K562 (cell line): ENCODE measurements at regions not wholly inside any gene's neighbourhood (a gene's known extent, or its start where the extent isn't known, plus 50 kb on each side); places are given as distances from the start of the nearest gene placed in this dataset.

Experiments
- ATAC-seq: fragments of 200-7000 bp; cut with Tn5 transposase; 3 replicates; pipeline ENCODE4 v1.9.1; 2020; ENCODE audit warnings: moderate library complexity
- BruUV-seq: library from RNA; stranded (reverse); fragments of 400-500 nt; replicated peaks from 2 replicates; lab custom pipeline; 2021; lab: Mats Ljungman, UMichigan
- CTCF ChIA-PET: fragments of 300-600 bp; formaldehyde crosslinking; extraction: SDS; loops from one replicate; lab custom pipeline; 2021; ENCODE audit warnings: low intra/inter-chr PET ratio; lab: Yijun Ruan, JAX
- POLR2A ChIA-PET: fragments of 300-600, 350-650 bp; sonication (Branson Sonifier 250); formaldehyde crosslinking; extraction: SDS; loops from one replicate; lab custom pipeline; 2021; ENCODE audit warnings: antibody characterized with exemption, inconsistent platforms; lab: Yijun Ruan, JAX
- DNase-seq, 4 experiments: peaks; one replicate each; pipeline versions ENCODE4 v3.0.0 to v3.0.0-alpha.2; 2011 to 2018; ENCODE audit warnings: low spot score in 3 of 4, mixed read lengths in 3 of 4; ENCODE audit errors: extremely low read depth in 1 of 4
- FAIRE-seq: peaks from 2 replicates; lab custom pipeline; 2011; peaks lifted over from hg19 to GRCh38; lab: Jason Lieb, UNC
- H2AFZ ChIP-seq: 2 replicates; pipeline ENCODE4 v1.6.0; 2011; ENCODE audit warnings: low read depth, low read length, control low read depth, inconsistent platforms
- H3K27ac ChIP-seq: fragments of 200-600 bp; 3 replicates; pipeline ENCODE4 v1.8.0; 2011; ENCODE audit warnings: low read depth, mild to moderate bottlenecking, control low read depth, inconsistent platforms, low read length, moderate library complexity, mixed read lengths; ENCODE audit errors: extremely low read depth
- H3K27me3 ChIP-seq, 2 experiments: fragments of 300-600 bp in 1 of 2; 2 replicates in 1 of 2; 3 replicates in 1 of 2; pipeline versions ENCODE4 v1.6.0 to v1.8.0; 2011; ENCODE audit warnings: inconsistent platforms in 2 of 2, low read length in 2 of 2, mild to moderate bottlenecking in 1 of 2, mixed read lengths in 1 of 2, moderate library complexity in 1 of 2; ENCODE audit not compliant: control insufficient read depth in 2 of 2, insufficient read depth in 2 of 2
- H3K36me3 ChIP-seq: fragments of 300-600 bp; 3 replicates; pipeline ENCODE4 v1.8.0; 2011; ENCODE audit warnings: mild to moderate bottlenecking, low read length, inconsistent platforms; ENCODE audit not compliant: control insufficient read depth, insufficient read depth
- H3K4me1 ChIP-seq, 2 experiments: fragments of 200-600 bp in 1 of 2; replicated peaks in 1 of 2; 2 replicates in 1 of 2; 3 replicates in 1 of 2; pipeline versions ENCODE4 v1.5.1 to v1.8.0; 2011; ENCODE audit warnings: inconsistent platforms in 2 of 2, low read length in 2 of 2, mild to moderate bottlenecking in 1 of 2, mixed read lengths in 1 of 2, moderate library complexity in 1 of 2; ENCODE audit not compliant: control insufficient read depth in 2 of 2, insufficient read depth in 2 of 2
- H3K4me2 ChIP-seq: 2 replicates; pipeline ENCODE4 v1.6.1; 2011; ENCODE audit warnings: low read length, control low read depth, inconsistent platforms, mixed read lengths; ENCODE audit not compliant: insufficient read depth
- H3K4me3 ChIP-seq: fragments of 200-600 bp; sonication (generic), shearing (Covaris generic); 2 replicates; pipeline ENCODE4 v1.5.1; 2016; ENCODE audit warnings: control low read depth, inconsistent platforms
- H3K79me2 ChIP-seq: fragments of 200-600 bp; 3 replicates; pipeline ENCODE4 v1.8.0; 2011; ENCODE audit warnings: low read length, inconsistent platforms; ENCODE audit not compliant: control insufficient read depth, insufficient read depth
- H3K9ac ChIP-seq, 2 experiments: 2 replicates each; pipeline versions ENCODE4 v1.6.0 to v1.6.1; 2011; ENCODE audit warnings: low read depth in 2 of 2, low read length in 2 of 2, control low read depth in 1 of 2, inconsistent platforms in 1 of 2, mild to moderate bottlenecking in 1 of 2, mixed read lengths in 1 of 2; ENCODE audit not compliant: insufficient read depth in 1 of 2
- H3K9me1 ChIP-seq: one replicate; pipeline ENCODE4 v1.6.0; 2011; ENCODE audit warnings: inconsistent platforms, mild to moderate bottlenecking, low read length, moderate library complexity; ENCODE audit not compliant: control insufficient read depth, insufficient read depth
- H3K9me3 ChIP-seq: replicated peaks from 2 replicates; pipeline ENCODE4 v1.5.1; 2011; ENCODE audit warnings: low read depth, low read length, inconsistent platforms; ENCODE audit not compliant: control insufficient read depth, insufficient read depth
- H4K20me1 ChIP-seq: replicated peaks from 2 replicates; pipeline ENCODE4 v1.6.1; 2011; ENCODE audit warnings: low read length, inconsistent platforms, mixed read lengths; ENCODE audit not compliant: control insufficient read depth, insufficient read depth
- ATF2 ChIP-seq: sonication (generic); formaldehyde crosslinking; IDR thresholded peaks from 2 replicates; pipeline ENCODE4 v1.8.1; 2022; ENCODE audit warnings: missing genetic modification reagents
- DNMT1 ChIP-seq: fragments of 450-650 bp; IDR thresholded peaks from 2 replicates; pipeline ENCODE4 v1.6.1; 2016; ENCODE audit warnings: antibody characterized with exemption, mild to moderate bottlenecking
- ERF ChIP-seq: fragments of 450-650 bp; formaldehyde crosslinking; IDR thresholded peaks from 2 replicates; pipeline ENCODE4 v1.4.0; 2020; ENCODE audit warnings: mild to moderate bottlenecking, mixed read lengths
- GTF2E2 ChIP-seq: fragments of 200-800 bp; sonication (Bioruptor generic); IDR thresholded peaks from 2 replicates; pipeline ENCODE4 v1.6.1; 2016; ENCODE audit warnings: missing genetic modification characterization, missing compliant biosample characterization
- JUN ChIP-seq, 2 experiments: sonication (generic) in 1 of 2; formaldehyde crosslinking in 1 of 2; IDR thresholded peaks; 2 replicates each; pipeline versions ENCODE4 v1.6.1 to v1.8.0; 2012 to 2022; ENCODE audit warnings: borderline replicate concordance in 2 of 2, mild to moderate bottlenecking in 2 of 2, improper control_type of control experiment in 1 of 2, low read depth in 1 of 2, low read length in 1 of 2, missing genetic modification reagents in 1 of 2
- MYNN ChIP-seq, 2 experiments: sonication (generic); formaldehyde crosslinking in 1 of 2; IDR thresholded peaks; 2 replicates each; pipeline versions ENCODE4 v1.5.0 to v1.6.1; 2016 to 2020; ENCODE audit warnings: antibody characterized with exemption in 1 of 2, missing genetic modification reagents in 1 of 2
- SETDB1 ChIP-seq: IDR thresholded peaks from one replicate; pipeline ENCODE4 v1.6.1; 2012; ENCODE audit warnings: low read length, control low read depth, inconsistent platforms
- SIRT6 ChIP-seq: IDR thresholded peaks from one replicate; pipeline ENCODE4 v1.6.1; 2012; ENCODE audit warnings: low read depth, mild to moderate bottlenecking, control low read depth, inconsistent platforms, low read length, moderate library complexity
- SRF ChIP-seq, 2 experiments: fragments of 250-450, 450-650 bp in 1 of 2; sonication (Bioruptor Pico) in 1 of 2; sonication (generic) in 1 of 2; formaldehyde crosslinking; IDR thresholded peaks; 2 replicates each; pipeline versions ENCODE4 v1.5.0 to v1.5.1; 2020 to 2022; ENCODE audit warnings: mild to moderate bottlenecking in 1 of 2, missing genetic modification reagents in 1 of 2
- TRIM28 ChIP-seq: fragments of 450-650 bp; IDR thresholded peaks from 2 replicates; pipeline ENCODE4 v1.6.1; 2017
- ZFP36 ChIP-seq: fragments of 150-350 bp; IDR thresholded peaks from 2 replicates; pipeline ENCODE4 v1.6.1; 2018; ENCODE audit warnings: low read length, low read depth; ENCODE audit not compliant: partially characterized antibody
- ZNF121 ChIP-seq: sonication (generic); formaldehyde crosslinking; conservative IDR thresholded peaks from 2 replicates; pipeline ENCODE4 v1.8.0; 2022; ENCODE audit warnings: missing genetic modification reagents
- ZNF280A ChIP-seq: fragments of 450-650 bp; IDR thresholded peaks from 2 replicates; pipeline ENCODE4 v1.6.1; 2018; ENCODE audit warnings: mild to moderate bottlenecking, low read depth; ENCODE audit not compliant: partially characterized antibody
- ZNF316 ChIP-seq: fragments of 450-650 bp; IDR thresholded peaks from 2 replicates; pipeline ENCODE4 v1.6.1; 2016
- ZNF445 ChIP-seq: fragments of 250-450 bp; sonication (Bioruptor Pico); IDR thresholded peaks from 2 replicates; pipeline ENCODE4 v1.4.0; 2020; ENCODE audit warnings: low read depth, mild to moderate bottlenecking, moderate library complexity
- ZNF639 ChIP-seq, 2 experiments: fragments of 200-800 bp in 1 of 2; sonication (Bioruptor generic) in 1 of 2; sonication (generic) in 1 of 2; formaldehyde crosslinking in 1 of 2; IDR thresholded peaks in 1 of 2; conservative IDR thresholded peaks in 1 of 2; 2 replicates each; pipeline versions ENCODE4 v1.5.0 to v1.6.1; 2016 to 2020; ENCODE audit warnings: missing compliant biosample characterization in 1 of 2, missing genetic modification characterization in 1 of 2, missing genetic modification reagents in 1 of 2
- WGBS: fragments of 100-300 bp; shearing (Covaris generic); methylation state at CpG from one replicate; pipeline ENCODE4 v1.1.6; 2016; ENCODE audit warnings: low coverage, mixed read lengths; ENCODE audit not compliant: insufficient coverage; ENCODE audit errors: missing lambda C conversion rate; 5-methylcytosine and 5-hydroxymethylcytosine counted together
- in situ Hi-C: fragments of 300-500 bp; cut with MboI; formaldehyde crosslinking; loops from 4 replicates; pipeline ENCODE4 v1.15.0; 2018; ENCODE audit warnings: inconsistent platforms, mixed read lengths
- intact Hi-C: fragments of 100-400 bp; cut with micrococcal nuclease; formaldehyde crosslinking; loops from 2 replicates; pipeline ENCODE4 v1.14.2; 2022
- TF ChIP-seq, protein P1 (sequence below): fragments of 450-650 bp; formaldehyde crosslinking; IDR thresholded peaks from 2 replicates; pipeline ENCODE4 v1.4.0; 2022; ENCODE audit warnings: missing genetic modification characterization

DNA sequence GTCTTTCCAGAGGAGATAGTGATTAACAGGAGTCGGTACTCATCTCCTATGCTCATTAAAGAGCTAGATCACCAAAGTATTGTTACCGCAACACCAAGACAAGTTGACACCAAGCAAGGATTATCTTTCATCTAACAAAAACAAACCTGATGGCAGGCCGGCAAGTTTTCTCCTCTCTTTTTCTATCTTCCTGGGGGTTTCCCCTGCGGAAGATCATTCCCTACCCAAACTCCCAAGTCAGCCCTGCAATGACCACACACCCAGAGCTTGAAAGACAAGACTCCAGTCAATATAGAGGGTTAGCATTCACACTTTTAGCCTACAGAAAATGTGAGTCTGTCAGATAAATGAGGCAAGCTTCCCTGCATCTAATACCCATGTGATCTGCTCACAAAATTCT is 312.1 kb downstream of the SOX9 start:
- Histone ChIP-seq H2AFZ (no peak overlapping the region), H3K4me1 (no peaks in the 10 kb centered on the region), H3K4me3 (no peak overlapping the region), H3K27ac (no peak overlapping the region), H3K9me3 (no peaks in the 10 kb centered on the region), H3K36me3 (no peaks in the 10 kb centered on the region), H3K4me2 (no peak overlapping the region), H3K27me3 (no peaks in the 10 kb centered on the region), H3K79me2 (no peaks in the 10 kb centered on the region), H3K9ac (no peak overlapping the region), H3K9me1 (no peaks in the 10 kb centered on the region), H4K20me1 (no peaks in the 10 kb centered on the region)
- no peak for ATAC-seq
- ChIA-PET POLR2A (no interaction called here), CTCF (no interaction called here)
- FAIRE-seq = no peak
- no TSS peak for BruUV-seq
- in situ Hi-C loops = no loop called here
- no peak for DNase-seq
- intact Hi-C loops = no loop called here
- WGBS = 0% methylated on average over 4 of the region's 4 CpGs
- TF ChIP-seq SETDB1 (no peak), ATF2 (no peak), ZNF445 (CRISPR knock-in tag) (no peak), ZFP36 (no peak), GTF2E2 (tag) (no peak), DNMT1 (no peak), MYNN (IDR thresholded peaks at IDR 0.05) (no peak), MYNN (CRISPR knock-in tag; IDR thresholded peaks at IDR 0.05) (no peak), SIRT6 (no peak), TRIM28 (no peak), ZNF121 (CRISPR knock-in tag) (no peak), ERF (CRISPR knock-in tag) (no peak), JUN (IDR thresholded peaks at IDR 0.05; ENCODE audit: borderline replicate concordance, low read depth, low read length) (no peak), JUN (CRISPR knock-in tag; IDR thresholded peaks at IDR 0.05; ENCODE audit: borderline replicate concordance) (no peak), ZNF316 (no peak), SRF (CRISPR knock-in tag; IDR thresholded peaks at IDR 0.05) (no peak), ZNF280A (no peak), ZNF639 (CRISPR knock-in tag; conservative IDR thresholded peaks at IDR 0.05 in 1 of 2, IDR thresholded peaks at IDR 0.05 in 1 of 2) (no peak)
- TF ChIP-seq, protein P1, sequence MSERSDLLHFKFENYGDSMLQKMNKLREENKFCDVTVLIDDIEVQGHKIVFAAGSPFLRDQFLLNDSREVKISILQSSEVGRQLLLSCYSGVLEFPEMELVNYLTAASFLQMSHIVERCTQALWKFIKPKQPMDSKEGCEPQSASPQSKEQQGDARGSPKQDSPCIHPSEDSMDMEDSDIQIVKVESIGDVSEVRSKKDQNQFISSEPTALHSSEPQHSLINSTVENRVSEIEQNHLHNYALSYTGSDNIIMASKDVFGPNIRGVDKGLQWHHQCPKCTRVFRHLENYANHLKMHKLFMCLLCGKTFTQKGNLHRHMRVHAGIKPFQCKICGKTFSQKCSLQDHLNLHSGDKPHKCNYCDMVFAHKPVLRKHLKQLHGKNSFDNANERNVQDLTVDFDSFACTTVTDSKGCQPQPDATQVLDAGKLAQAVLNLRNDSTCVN = no peak
